Trophoblast cell (in vitro differentiated cells and primary cell): ENCODE measurements at regions not wholly inside any gene's neighbourhood (a gene's known extent, or its start where the extent isn't known, plus 50 kb on each side); places are given as distances from the start of the nearest gene placed in this dataset.

ENCODE experiments used
- DNase-seq, 2 donors: peaks; one replicate each; pipeline ENCODE4 v3.0.0-alpha.2; 2016
- H2AFZ ChIP-seq: 2 replicates; pipeline ENCODE4 v1.6.1; 2013; ENCODE audit warnings: low read length, moderate library complexity, mild to moderate bottlenecking; ENCODE audit not compliant: insufficient read depth, poor library complexity
- H2AK5ac ChIP-seq: 2 replicates; pipeline ENCODE4 v1.6.1; 2013; ENCODE audit warnings: mild to moderate bottlenecking, low read length
- H2BK120ac ChIP-seq: 2 replicates; pipeline ENCODE4 v1.6.1; 2013; ENCODE audit warnings: low read length, mild to moderate bottlenecking, moderate library complexity; ENCODE audit not compliant: insufficient read depth, poor library complexity
- H2BK12ac ChIP-seq: 2 replicates; pipeline ENCODE4 v1.6.1; 2013; ENCODE audit warnings: mild to moderate bottlenecking, low read length, moderate library complexity
- H2BK5ac ChIP-seq: 2 replicates; pipeline ENCODE4 v1.6.1; 2013; ENCODE audit warnings: low read length, low read depth, moderate library complexity, mild to moderate bottlenecking; ENCODE audit not compliant: poor library complexity
- H3K14ac ChIP-seq: 2 replicates; pipeline ENCODE4 v1.6.1; 2013; ENCODE audit warnings: mild to moderate bottlenecking, low read length
- H3K18ac ChIP-seq: 2 replicates; pipeline ENCODE4 v1.6.1; 2013; ENCODE audit warnings: mild to moderate bottlenecking, low read length
- H3K23ac ChIP-seq: 2 replicates; pipeline ENCODE4 v1.6.1; 2013; ENCODE audit warnings: low read length
- H3K27ac ChIP-seq: 2 replicates; pipeline ENCODE4 v1.5.1; 2013; ENCODE audit warnings: low read depth, mild to moderate bottlenecking, inconsistent platforms, low read length, moderate library complexity
- H3K27me3 ChIP-seq: 2 replicates; pipeline ENCODE4 v1.6.1; 2013; ENCODE audit warnings: inconsistent platforms, mild to moderate bottlenecking, low read length, moderate library complexity; ENCODE audit not compliant: insufficient read depth
- H3K36me3 ChIP-seq, 2 experiments: 1 replicate in 1 of 2; 2 replicates in 1 of 2; pipeline ENCODE4 v1.6.1; 2013; ENCODE audit warnings: low read length in 2 of 2, mild to moderate bottlenecking in 2 of 2, moderate library complexity in 1 of 2; ENCODE audit not compliant: insufficient read depth in 2 of 2, control insufficient read depth in 1 of 2
- H3K4ac ChIP-seq: 2 replicates; pipeline ENCODE4 v1.6.1; 2013; ENCODE audit warnings: low read depth, mild to moderate bottlenecking, low read length, moderate library complexity
- H3K4me1 ChIP-seq, 2 experiments: 1 replicate in 1 of 2; 2 replicates in 1 of 2; pipeline ENCODE4 v1.6.1; 2013; ENCODE audit warnings: low read length in 2 of 2, mild to moderate bottlenecking in 2 of 2, moderate library complexity in 1 of 2; ENCODE audit not compliant: insufficient read depth in 2 of 2, control insufficient read depth in 1 of 2
- H3K4me2 ChIP-seq: 2 replicates; pipeline ENCODE4 v1.6.1; 2013; ENCODE audit warnings: inconsistent platforms, mild to moderate bottlenecking, low read length, moderate library complexity
- H3K4me3 ChIP-seq: 2 replicates; pipeline ENCODE4 v1.5.1; 2013; ENCODE audit warnings: mild to moderate bottlenecking, low read depth, low read length, inconsistent platforms
- H3K79me1 ChIP-seq: one replicate; pipeline ENCODE4 v1.6.1; 2013; ENCODE audit warnings: low read length
- H3K79me2 ChIP-seq: 2 replicates; pipeline ENCODE4 v1.6.1; 2013; ENCODE audit warnings: low read length, mild to moderate bottlenecking; ENCODE audit not compliant: control insufficient read depth, insufficient read depth, poor library complexity
- H3K9ac ChIP-seq: 2 replicates; pipeline ENCODE4 v1.6.1; 2013; ENCODE audit warnings: mild to moderate bottlenecking, low read length
- H3K9me3 ChIP-seq: 2 replicates; pipeline ENCODE4 v1.6.1; 2013; ENCODE audit warnings: low read depth, mild to moderate bottlenecking, control low read depth, inconsistent platforms, low read length; ENCODE audit not compliant: insufficient read depth
- H4K12ac ChIP-seq: 2 replicates; pipeline ENCODE4 v1.6.1; 2013; ENCODE audit warnings: low read depth, mild to moderate bottlenecking, low read length, moderate library complexity
- H4K8ac ChIP-seq: 2 replicates; pipeline ENCODE4 v1.6.1; 2013; ENCODE audit warnings: low read depth, mild to moderate bottlenecking, low read length, moderate library complexity
- H4K91ac ChIP-seq: one replicate; pipeline ENCODE4 v1.6.1; 2013; ENCODE audit warnings: low read depth, mild to moderate bottlenecking, low read length, moderate library complexity
- WGBS: extraction: QIAGEN DNeasy Blood & Tissue Kit; methylation state at CpG from one replicate; pipeline ENCODE4 v1.1.7; 2013; ENCODE audit warnings: missing lambda C conversion rate; ENCODE audit not compliant: insufficient read length, insufficient coverage; ENCODE audit errors: extremely low coverage; 5-methylcytosine and 5-hydroxymethylcytosine counted together

DNA sequence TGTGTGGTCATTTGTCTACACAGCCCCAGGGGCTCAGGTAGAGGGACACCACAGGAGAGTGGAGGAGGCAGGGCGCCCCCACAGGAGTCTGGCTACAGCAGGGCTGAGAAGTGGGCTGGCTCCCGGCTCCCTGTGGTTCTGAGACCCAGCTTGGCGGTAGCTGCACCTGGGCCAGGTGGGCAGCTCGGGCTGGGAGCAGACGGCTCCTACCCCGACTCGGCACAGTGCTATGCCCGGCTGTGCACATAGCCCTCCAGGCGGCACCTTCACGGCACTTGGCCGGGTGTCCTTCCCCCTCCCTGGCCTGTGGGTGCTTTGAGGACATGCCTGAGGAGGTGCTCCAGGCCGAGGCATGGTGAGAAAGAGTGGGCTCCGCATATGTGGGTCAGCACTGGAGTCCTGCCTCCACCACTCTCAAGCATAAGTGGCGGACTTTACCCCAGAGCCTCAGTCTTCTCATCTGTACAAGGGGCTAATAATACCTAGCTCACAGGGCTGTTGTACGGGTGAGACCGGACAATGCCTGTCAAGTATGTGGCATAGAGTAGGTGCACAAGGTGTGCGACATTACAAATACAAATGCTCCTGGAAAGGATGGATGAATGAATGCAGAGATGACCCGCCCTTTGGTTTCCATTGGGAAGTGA is 50.1 kb upstream of the JPH3 start:
- Histone ChIP-seq H2BK120ac (no peak overlapping the region), H3K4me3 (no peak overlapping the region), H3K9ac (no peak overlapping the region), H3K27me3 (peaks cover 1% of the 10 kb centered on the region), H3K4me1 (no peaks in the 10 kb centered on the region), H4K91ac (no peak overlapping the region), H3K9me3 (peaks cover 8% of the 10 kb centered on the region), H4K8ac (no peak overlapping the region), H3K18ac (no peak overlapping the region), H3K4ac (no peak overlapping the region), H3K27ac (no peak overlapping the region), H4K12ac (no peak overlapping the region), H2AFZ (no peak overlapping the region), H3K36me3 (no peaks in the 10 kb centered on the region), H3K79me1 (no peaks in the 10 kb centered on the region), H2BK5ac (no peak overlapping the region), H3K23ac (no peak overlapping the region), H2BK12ac (no peak overlapping the region), H2AK5ac (no peak overlapping the region), H3K4me2 (no peak overlapping the region), H3K79me2 (no peaks in the 10 kb centered on the region), H3K14ac (no peak overlapping the region)
- DNase-seq, result no peak
- WGBS, result no CpG with 5 or more reads among the region's 18 CpGs

DNA sequence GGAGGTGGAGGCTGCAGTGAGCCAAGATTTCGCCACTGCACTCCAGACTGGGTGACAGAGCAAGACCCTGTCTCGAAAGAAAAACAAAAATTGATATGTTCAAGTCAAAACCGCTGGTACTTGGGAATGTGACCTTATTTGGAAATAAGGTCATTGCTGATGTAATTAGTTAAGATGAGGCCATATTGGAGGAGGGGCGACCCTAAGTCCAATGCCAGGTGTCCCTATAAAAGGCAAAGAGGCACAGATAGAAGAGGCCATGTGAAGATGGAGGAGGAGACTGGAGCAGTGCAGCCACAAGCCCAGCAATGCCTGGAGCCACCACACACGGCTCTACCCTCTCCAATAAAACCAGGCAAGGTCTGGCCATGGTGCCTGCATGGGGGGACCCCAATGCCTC is 50.8 kb upstream of the JPH3 start:
- peaks cover 8% of the 10 kb centered on the region for H3K9me3 ChIP-seq
- H2BK12ac ChIP-seq, result no peak overlapping the region
- H3K9ac ChIP-seq, result no peak overlapping the region
- DNase-seq, result no peak
- H4K8ac ChIP-seq, result no peak overlapping the region
- no peak overlapping the region for H2BK120ac ChIP-seq
- no CpG with 5 or more reads among the region's 5 CpGs for WGBS
- H3K4me1 ChIP-seq, result no peaks in the 10 kb centered on the region
- no peak overlapping the region for H3K18ac ChIP-seq
- no peak overlapping the region for H3K27ac ChIP-seq
- H2AK5ac ChIP-seq, result no peak overlapping the region
- no peak overlapping the region for H3K4me2 ChIP-seq
- H3K23ac ChIP-seq, result no peak overlapping the region
- H3K79me2 ChIP-seq, result no peaks in the 10 kb centered on the region
- H4K91ac ChIP-seq, result no peak overlapping the region
- no peak overlapping the region for H3K4me3 ChIP-seq
- H2BK5ac ChIP-seq, result no peak overlapping the region
- H4K12ac ChIP-seq, result no peak overlapping the region
- H3K79me1 ChIP-seq, result no peaks in the 10 kb centered on the region
- no peak overlapping the region for H3K4ac ChIP-seq
- no peaks in the 10 kb centered on the region for H3K36me3 ChIP-seq
- peaks cover 1% of the 10 kb centered on the region for H3K27me3 ChIP-seq
- no peak overlapping the region for H3K14ac ChIP-seq
- H2AFZ ChIP-seq, result no peak overlapping the region

DNA sequence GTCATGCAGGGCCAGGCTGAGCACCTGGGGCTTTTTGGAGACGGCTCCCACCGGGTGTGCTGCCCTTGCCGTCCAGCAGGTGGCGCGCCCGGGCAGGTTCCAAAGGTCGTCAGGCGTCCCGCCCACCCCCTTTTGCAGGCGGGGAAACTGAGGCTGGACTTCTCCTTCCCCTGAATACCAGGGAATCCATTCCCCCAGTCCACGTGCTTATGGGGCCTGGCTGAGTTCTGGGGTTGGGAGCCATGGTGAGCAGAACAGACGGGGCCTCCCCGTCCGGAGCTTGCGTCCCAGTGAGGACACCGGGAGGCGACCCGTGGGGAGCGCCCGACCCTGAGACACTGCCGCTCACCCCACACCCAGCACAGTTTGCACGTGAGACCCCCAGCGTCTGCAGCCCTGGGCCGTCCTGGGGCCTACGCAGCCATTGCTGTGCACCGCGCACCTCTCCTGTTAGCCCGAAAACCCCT is 51.8 kb upstream of the JPH3 start:
- no peak overlapping the region for H3K4me2 ChIP-seq
- H2AFZ ChIP-seq, result no peak overlapping the region
- no peak overlapping the region for H2AK5ac ChIP-seq
- no peak overlapping the region for H3K4ac ChIP-seq
- no peak overlapping the region for H3K23ac ChIP-seq
- H3K4me1 ChIP-seq, result no peaks in the 10 kb centered on the region
- no peaks in the 10 kb centered on the region for H3K79me1 ChIP-seq
- H4K91ac ChIP-seq, result no peak overlapping the region
- H4K12ac ChIP-seq, result no peak overlapping the region
- H3K79me2 ChIP-seq, result no peaks in the 10 kb centered on the region
- DNase-seq, result peak in 1 of 2 donors; percentile 38
- no peak overlapping the region for H3K18ac ChIP-seq
- H3K9me3 ChIP-seq, result peaks cover 14% of the 10 kb centered on the region
- no peak overlapping the region for H2BK120ac ChIP-seq
- peaks cover 1% of the 10 kb centered on the region for H3K27me3 ChIP-seq
- no peak overlapping the region for H2BK12ac ChIP-seq
- whole genome bisulfite sequencing, result no CpG with 5 or more reads among the region's 28 CpGs
- no peak overlapping the region for H3K27ac ChIP-seq
- H2BK5ac ChIP-seq, result no peak overlapping the region
- no peak overlapping the region for H3K14ac ChIP-seq
- H3K9ac ChIP-seq, result no peak overlapping the region
- H3K4me3 ChIP-seq, result no peak overlapping the region
- no peaks in the 10 kb centered on the region for H3K36me3 ChIP-seq
- H4K8ac ChIP-seq, result no peak overlapping the region

DNA sequence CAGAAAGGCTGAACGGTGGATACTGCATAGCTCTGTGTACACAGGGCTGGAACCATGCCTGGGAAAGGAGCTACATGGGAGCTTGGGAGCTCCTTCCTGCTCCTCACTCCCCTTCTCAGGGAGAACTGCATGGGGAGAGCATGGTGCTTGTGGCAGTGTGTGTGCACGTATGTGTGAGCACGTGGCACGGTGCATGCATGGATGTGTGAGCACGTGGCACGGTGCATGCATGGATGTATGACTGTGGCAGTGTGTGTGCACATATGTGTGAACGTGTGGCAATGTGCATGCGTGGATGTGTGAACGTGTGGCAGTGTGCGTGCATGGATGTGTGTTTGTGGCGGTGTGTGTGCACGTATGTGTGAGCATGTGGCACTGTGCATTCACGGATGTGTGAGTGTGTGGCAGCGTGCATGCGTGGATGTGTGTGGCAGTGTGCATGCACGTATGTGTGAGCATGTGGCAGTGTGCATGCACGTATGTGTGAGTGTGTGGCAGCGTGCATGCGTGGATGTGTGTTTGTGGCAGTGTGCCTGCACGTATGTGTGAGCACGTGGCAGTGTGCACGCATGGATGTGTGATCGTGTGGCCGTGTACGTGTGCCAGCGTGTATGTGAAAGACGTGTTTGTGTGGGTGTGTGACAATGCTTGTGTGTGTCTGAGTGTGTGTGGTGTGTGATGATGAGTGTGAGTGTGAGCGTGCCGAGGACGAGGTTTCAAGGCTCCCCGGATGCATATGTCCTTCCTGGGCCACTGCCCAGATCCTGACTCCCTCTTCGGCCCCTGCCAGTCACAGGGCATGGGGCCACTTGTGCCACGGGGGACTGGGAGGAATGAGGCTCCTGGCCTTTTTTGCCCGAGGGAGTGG is 52.4 kb upstream of the JPH3 start:
- no peak overlapping the region for H3K27ac ChIP-seq
- no peak overlapping the region for H2AFZ ChIP-seq
- no peak overlapping the region for H3K4me2 ChIP-seq
- H4K91ac ChIP-seq, result no peak overlapping the region
- H3K4me1 ChIP-seq, result no peaks in the 10 kb centered on the region
- H3K14ac ChIP-seq, result no peak overlapping the region
- no peak overlapping the region for H3K23ac ChIP-seq
- H2BK5ac ChIP-seq, result no peak overlapping the region
- no CpG with 5 or more reads among the region's 34 CpGs for WGBS
- peaks cover 16% of the 10 kb centered on the region for H3K9me3 ChIP-seq
- H2AK5ac ChIP-seq, result no peak overlapping the region
- H3K18ac ChIP-seq, result no peak overlapping the region
- no peak overlapping the region for H2BK120ac ChIP-seq
- no peaks in the 10 kb centered on the region for H3K36me3 ChIP-seq
- peaks cover 1% of the 10 kb centered on the region for H3K27me3 ChIP-seq
- H4K12ac ChIP-seq, result no peak overlapping the region
- DNase-seq, result no peak
- no peak overlapping the region for H3K9ac ChIP-seq
- H3K4me3 ChIP-seq, result peak overlapping the region; percentile 49
- no peaks in the 10 kb centered on the region for H3K79me1 ChIP-seq
- H3K79me2 ChIP-seq, result no peaks in the 10 kb centered on the region
- H4K8ac ChIP-seq, result no peak overlapping the region
- H3K4ac ChIP-seq, result no peak overlapping the region
- H2BK12ac ChIP-seq, result no peak overlapping the region
